KBM-7 (cell line): ENCODE measurements at regions not wholly inside any gene's neighbourhood (a gene's known extent, or its start where the extent isn't known, plus 50 kb on each side); places are given as distances from the start of the nearest gene placed in this dataset.
"Not testable (repeated sequence)": the region's sequence is repeated elsewhere in the genome, so short reads cannot be mapped to it uniquely, and the experiment has no call there.

ENCODE experiments used
- DNase-seq: peaks from one replicate; pipeline ENCODE4 v3.0.0-alpha.2; 2015
- in situ Hi-C: fragments of 300-500 bp; cut with MboI; formaldehyde crosslinking; loops from 2 replicates; pipeline ENCODE4 v1.14.3; 2020; ENCODE audit warnings: low sequenced_read_pairs, low pct_unique_long_range_greater_than_20kb, mixed read lengths

GRCh38 chr11:126130781-126131180 is 68.1 kb upstream of the CDON start:
- in situ Hi-C loops, DNase-seq: not testable (repeated sequence)

DNA sequence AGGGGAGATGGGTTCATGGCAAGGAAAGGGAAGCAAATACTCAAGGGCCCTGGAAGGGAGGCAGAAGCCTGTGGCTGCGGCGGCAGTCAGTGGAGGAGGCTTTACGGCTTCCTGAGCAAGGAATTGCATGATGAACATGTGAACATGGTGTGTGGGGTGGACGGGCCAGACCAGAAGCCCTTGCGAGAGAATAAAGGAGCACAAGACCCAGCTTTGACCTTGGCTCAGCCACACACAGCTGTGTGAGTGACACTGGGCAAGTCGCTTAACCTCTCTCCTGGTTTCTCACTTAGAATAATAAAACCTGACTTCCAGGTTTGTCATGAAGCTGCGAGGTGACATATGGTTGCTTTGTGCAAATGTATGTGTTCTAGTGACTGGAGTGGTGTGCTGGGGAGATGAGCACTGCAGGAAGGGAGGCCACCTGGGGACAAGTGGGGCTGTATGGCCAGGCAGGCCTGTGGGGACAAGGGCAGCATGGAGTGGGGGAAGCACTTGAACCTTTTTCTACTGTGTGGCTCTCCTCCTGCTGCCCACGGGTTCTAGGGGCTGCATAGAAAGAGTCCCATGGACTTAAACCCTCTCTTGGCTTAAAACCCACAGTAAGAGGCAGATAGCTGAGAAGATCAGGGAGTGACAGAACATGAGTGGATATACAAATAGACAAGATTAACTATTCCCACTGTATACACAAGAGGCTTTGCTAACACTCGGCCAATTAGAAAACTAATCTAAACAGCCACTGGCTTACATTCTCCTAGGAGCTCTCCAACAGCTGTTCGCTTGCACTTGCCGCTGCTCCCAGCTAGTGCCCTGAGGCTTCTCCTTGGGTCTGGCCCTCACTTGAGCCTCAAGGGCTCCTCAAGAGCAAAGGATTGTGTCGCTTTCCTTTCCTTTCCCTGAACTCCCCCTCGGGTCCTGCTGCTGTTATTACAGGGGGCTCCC is 67.3 kb upstream of the CDON start:
- no peak for DNase-seq
- in situ Hi-C loops: no loop called here

- in situ Hi-C loops: no loop called here
- DNase-seq: no peak
Measured at GRCh38 chr11:126127898-126128297, 65.2 kb upstream of the CDON start.

- in situ Hi-C loops: no loop called here
- DNase-seq: no peak
Measured at GRCh38 chr11:126127284-126127845, 64.7 kb upstream of the CDON start.

GRCh38 chr11:126124231-126124661 is 61.6 kb upstream of the CDON start:
- DNase-seq: no peak
- in situ Hi-C loops: no loop called here

DNA sequence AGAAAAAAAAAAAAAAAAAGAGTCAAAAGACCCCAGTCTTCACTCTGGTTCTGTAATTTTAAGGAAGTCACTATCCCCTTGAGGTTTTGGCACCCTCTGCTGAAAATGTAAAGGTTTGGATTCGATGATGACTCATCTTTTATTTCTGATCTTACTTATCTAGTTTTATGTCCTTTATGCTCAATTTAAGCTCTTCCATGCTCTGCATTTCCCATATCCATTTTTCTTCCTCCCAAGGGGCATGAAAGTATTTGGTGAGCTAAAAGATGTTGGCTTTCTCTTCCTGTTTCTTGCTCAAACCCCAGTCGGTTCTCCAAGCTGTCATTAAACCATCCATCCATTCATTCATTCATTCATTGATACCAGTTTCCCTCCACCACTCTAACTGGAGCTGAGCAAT is 61.0 kb upstream of the CDON start:
- peak; percentile 14 for DNase-seq
- in situ Hi-C loops: no loop called here

GRCh38 chr11:126122863-126123262 is 60.2 kb upstream of the CDON start:
- no peak for DNase-seq
- in situ Hi-C loops: no loop called here

DNA sequence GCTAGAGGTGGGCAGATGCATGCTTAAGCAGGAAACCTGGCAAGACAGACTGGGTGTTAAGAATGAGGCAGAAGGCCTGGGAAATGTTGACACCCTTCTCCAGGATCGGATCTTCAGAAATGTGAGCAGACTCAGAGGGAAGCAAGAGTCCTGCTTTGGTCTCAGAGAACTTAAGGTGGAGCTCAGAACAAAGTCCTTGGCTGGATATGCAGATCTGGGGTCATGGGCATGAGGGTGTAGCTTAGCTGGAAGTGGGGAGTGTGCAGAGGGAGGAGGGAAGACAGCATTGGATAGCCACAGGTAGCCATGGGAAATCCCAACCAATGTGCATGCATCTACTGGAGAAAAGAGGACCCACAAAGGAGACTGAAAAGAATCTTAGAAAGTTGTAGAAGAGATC is 58.6 kb upstream of the CDON start:
- DNase-seq: no peak
- in situ Hi-C loops: no loop called here

- no peak for DNase-seq
- in situ Hi-C loops: no loop called here
Measured at GRCh38 chr11:126118806-126119205, 56.1 kb upstream of the CDON start.

DNA sequence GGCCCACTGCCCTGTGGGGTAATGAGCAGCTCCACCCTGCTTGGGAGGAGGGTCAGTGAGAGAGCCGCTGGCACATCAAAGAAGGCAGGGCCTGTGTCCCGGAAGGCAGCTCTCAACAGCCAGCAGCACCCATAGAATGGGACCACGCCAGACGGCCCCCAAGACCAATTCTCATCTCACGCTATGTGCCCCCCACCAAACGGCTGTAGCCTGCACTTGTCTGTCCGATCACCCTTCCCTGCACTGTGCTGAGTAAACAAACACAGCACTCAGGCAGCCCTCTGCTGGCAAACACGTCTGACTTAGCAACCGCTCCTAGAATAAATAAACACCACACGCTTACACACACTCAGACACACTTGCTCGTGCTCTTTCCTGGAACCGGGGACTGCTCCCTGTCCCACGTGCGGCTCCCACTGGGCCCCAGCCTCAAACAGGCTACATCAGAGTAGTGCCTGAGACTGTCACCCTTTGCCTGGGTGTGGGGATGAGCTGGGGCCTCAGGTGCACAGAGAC is 53.2 kb upstream of the CDON start:
- DNase-seq: no peak
- in situ Hi-C loops: no loop called here

- DNase-seq: no peak
- in situ Hi-C loops: no loop called here
Measured at GRCh38 chr11:126115127-126115495, 52.4 kb upstream of the CDON start.

GRCh38 chr11:126114486-126115126 is 51.9 kb upstream of the CDON start:
- DNase-seq: no peak
- in situ Hi-C loops: no loop called here

- no peak for DNase-seq
- in situ Hi-C loops: no loop called here
Measured at GRCh38 chr11:126113963-126114362, 51.3 kb upstream of the CDON start.

GRCh38 chr11:126113515-126113957 is 50.9 kb upstream of the CDON start:
- no peak for DNase-seq
- in situ Hi-C loops: no loop called here

- no peak for DNase-seq
- in situ Hi-C loops: no loop called here
Measured at GRCh38 chr11:126113012-126113411, 50.3 kb upstream of the CDON start.

GRCh38 chr11:126112547-126112946 is 49.9 kb upstream of the CDON start:
- no peak for DNase-seq
- in situ Hi-C loops: no loop called here
